Keratinocyte (primary cell): ENCODE measurements at regions not wholly inside any gene's neighbourhood (a gene's known extent, or its start where the extent isn't known, plus 50 kb on each side); places are given as distances from the start of the nearest gene placed in this dataset.

ENCODE experiments used
- DNase-seq: peaks from one replicate; pipeline ENCODE4 v3.0.0-alpha.2; 2011; ENCODE audit warnings: low read depth, missing footprints, low spot score
- FAIRE-seq: peaks from 2 replicates; lab custom pipeline; 2011; peaks lifted over from hg19 to GRCh38; lab: Jason Lieb, UNC
- H2AFZ ChIP-seq: 2 replicates; pipeline ENCODE4 v1.6.0; 2012; ENCODE audit warnings: low read length, control low read depth, inconsistent platforms; ENCODE audit not compliant: control insufficient read depth
- H3K27ac ChIP-seq: 2 replicates; pipeline ENCODE4 v1.5.1; 2011; ENCODE audit warnings: low read length; ENCODE audit not compliant: control insufficient read depth, insufficient read depth
- H3K27me3 ChIP-seq: 3 replicates; pipeline ENCODE4 v1.6.0; 2011; ENCODE audit warnings: low read length; ENCODE audit not compliant: control insufficient read depth, insufficient read depth; ENCODE audit errors: extremely low read depth
- H3K36me3 ChIP-seq, 2 experiments: 2 replicates in 1 of 2; 3 replicates in 1 of 2; pipeline ENCODE4 v1.5.1; 2011; ENCODE audit warnings: low read length in 2 of 2, mild to moderate bottlenecking in 1 of 2; ENCODE audit not compliant: control insufficient read depth in 2 of 2, insufficient read depth in 2 of 2; ENCODE audit errors: extremely low read depth in 1 of 2
- H3K4me1 ChIP-seq: 3 replicates; pipeline ENCODE4 v1.5.1; 2011; ENCODE audit warnings: low read length; ENCODE audit not compliant: control insufficient read depth, insufficient read depth; ENCODE audit errors: extremely low read depth
- H3K4me2 ChIP-seq: 3 replicates; pipeline ENCODE4 v1.6.0; 2011; ENCODE audit warnings: low read depth, low read length; ENCODE audit not compliant: control insufficient read depth, insufficient read depth; ENCODE audit errors: extremely low read depth
- H3K4me3 ChIP-seq, 3 experiments: fragments of 200-600 bp in 1 of 3; sonication (generic) in 1 of 3; 2 replicates in 2 of 3; 3 replicates in 1 of 3; pipeline ENCODE4 v1.5.1; 2011 to 2016; ENCODE audit warnings: low read length in 3 of 3, mild to moderate bottlenecking in 3 of 3, control low read depth in 2 of 3, inconsistent platforms in 1 of 3, low read depth in 1 of 3, mixed read lengths in 1 of 3, mixed run types in 1 of 3, moderate library complexity in 1 of 3; ENCODE audit not compliant: control insufficient read depth in 2 of 3, insufficient read depth in 2 of 3; ENCODE audit errors: extremely low read depth in 1 of 3
- H3K79me2 ChIP-seq: 2 replicates; pipeline ENCODE4 v1.6.0; 2012; ENCODE audit warnings: low read length; ENCODE audit not compliant: control insufficient read depth, insufficient read depth
- H3K9ac ChIP-seq: 3 replicates; pipeline ENCODE4 v1.6.0; 2011; ENCODE audit warnings: low read length; ENCODE audit not compliant: control insufficient read depth, insufficient read depth; ENCODE audit errors: extremely low read depth
- H3K9me1 ChIP-seq: 3 replicates; pipeline ENCODE4 v1.6.0; 2011; ENCODE audit warnings: low read length; ENCODE audit not compliant: control insufficient read depth, insufficient read depth; ENCODE audit errors: extremely low read depth
- H3K9me3 ChIP-seq: 2 replicates; pipeline ENCODE4 v1.5.1; 2012; ENCODE audit warnings: low read depth, low read length; ENCODE audit not compliant: control insufficient read depth
- H4K20me1 ChIP-seq: 3 replicates; pipeline ENCODE4 v1.6.0; 2011; ENCODE audit warnings: low read length; ENCODE audit not compliant: control insufficient read depth, insufficient read depth; ENCODE audit errors: extremely low read depth
- CTCF ChIP-seq, 3 experiments: IDR thresholded peaks in 1 of 3; conservative IDR thresholded peaks in 1 of 3; optimal IDR thresholded peaks in 1 of 3; 2 replicates in 2 of 3; 3 replicates in 1 of 3; pipeline versions ENCODE3 to v1.5.1; 2011; ENCODE audit warnings: low read length in 3 of 3, mild to moderate bottlenecking in 3 of 3, moderate library complexity in 2 of 3, control low read depth in 1 of 3, inconsistent platforms in 1 of 3; ENCODE audit not compliant: insufficient read depth in 2 of 3; ENCODE audit errors: extremely low read depth in 1 of 3
- EZH2 ChIP-seq: IDR thresholded peaks from one replicate; pipeline ENCODE4 v1.6.1; 2012; ENCODE audit warnings: inconsistent platforms, mild to moderate bottlenecking, low read length, moderate library complexity
- dilution Hi-C: fragments of 300-500 bp; cut with MboI; formaldehyde crosslinking; loops from one replicate; pipeline ENCODE4 v1.7.0; 2020; ENCODE audit warnings: low sequenced_read_pairs; ENCODE audit not compliant: extremely low pct_ligation_motif_present

- Histone ChIP-seq H3K4me1 (no peaks in the 10 kb centered on the region), H3K9me3 (no peaks in the 10 kb centered on the region), H3K36me3 (no peaks in the 10 kb centered on the region), H3K4me3 (no peak overlapping the region), H3K9ac (no peak overlapping the region), H3K79me2 (no peaks in the 10 kb centered on the region), H4K20me1 (no peaks in the 10 kb centered on the region), H2AFZ (no peak overlapping the region), H3K9me1 (no peaks in the 10 kb centered on the region), H3K4me2 (no peak overlapping the region), H3K27ac (no peak overlapping the region), H3K27me3 (no peaks in the 10 kb centered on the region)
- DNase-seq (no peak), FAIRE-seq (no peak)
- TF ChIP-seq CTCF (optimal IDR thresholded peaks at IDR 0.05 in 1 of 3, IDR thresholded peaks at IDR 0.05 in 1 of 3, conservative IDR thresholded peaks at IDR 0.05 in 1 of 3; ENCODE audit: extremely low read depth in 1 of 3, insufficient read depth in 2 of 3, low read length in 3 of 3) (no peak), EZH2 (no peak)
- dilution Hi-C loops = no loop called here
Observed at GRCh38 chr2:122019724-122020123, 264.3 kb downstream of the TSN start.

DNA sequence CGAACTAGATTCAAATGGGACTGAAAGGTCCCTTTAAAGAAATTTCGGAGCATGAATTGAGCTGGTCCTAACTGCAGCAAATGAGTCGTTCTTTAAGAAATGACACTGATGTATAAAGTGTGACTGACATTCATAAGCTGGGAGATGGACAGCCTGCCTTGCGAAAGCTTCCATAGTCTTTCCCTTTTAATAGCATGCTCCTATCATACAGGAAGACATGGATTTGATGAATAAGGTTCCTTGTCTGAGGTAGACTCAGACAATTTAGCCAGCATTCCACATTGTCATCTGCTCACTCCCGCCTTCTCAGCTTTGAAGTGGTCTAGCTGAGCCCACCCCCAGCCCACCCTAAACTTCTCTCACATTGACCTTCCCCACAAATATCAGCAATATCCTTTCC, 264.9 kb downstream of the TSN start:
- Histone ChIP-seq H3K4me1 (no peaks in the 10 kb centered on the region), H3K4me2 (no peak overlapping the region), H3K27ac (no peak overlapping the region), H3K9ac (no peak overlapping the region), H3K79me2 (no peaks in the 10 kb centered on the region), H2AFZ (no peak overlapping the region), H3K27me3 (no peaks in the 10 kb centered on the region), H3K4me3 (no peak overlapping the region), H3K9me1 (no peaks in the 10 kb centered on the region), H3K36me3 (no peaks in the 10 kb centered on the region), H4K20me1 (no peaks in the 10 kb centered on the region), H3K9me3 (no peaks in the 10 kb centered on the region)
- TF ChIP-seq EZH2 = no peak
- no peak for TF ChIP-seq CTCF (optimal IDR thresholded peaks at IDR 0.05 in 1 of 3, IDR thresholded peaks at IDR 0.05 in 1 of 3, conservative IDR thresholded peaks at IDR 0.05 in 1 of 3; ENCODE audit: extremely low read depth in 1 of 3, insufficient read depth in 2 of 3, low read length in 3 of 3)
- DNase-seq (no peak), FAIRE-seq (no peak)
- dilution Hi-C loops = no loop called here
